HAP-1 (cell line): ENCODE measurements at regions not wholly inside any gene's neighbourhood (a gene's known extent, or its start where the extent isn't known, plus 50 kb on each side); places are given as distances from the start of the nearest gene placed in this dataset.

Source experiments
- DNase-seq, 2 experiments: peaks; one replicate each; pipeline ENCODE4 v3.0.0-alpha.2; 2016 to 2020; ENCODE audit warnings: low spot score in 2 of 2
- H3K27me3 ChIP-seq: fragments of 250-450 bp; sonication (Bioruptor Pico); 2 replicates; pipeline ENCODE4 v1.5.1; 2020; ENCODE audit warnings: low read depth, mild to moderate bottlenecking, moderate library complexity
- H3K36me3 ChIP-seq: fragments of 250-450 bp; sonication (Bioruptor Pico); replicated peaks from 2 replicates; pipeline ENCODE4 v1.5.1; 2020; ENCODE audit warnings: mild to moderate bottlenecking
- H3K4me1 ChIP-seq: fragments of 250-450 bp; sonication (Bioruptor Pico); 2 replicates; pipeline ENCODE4 v1.5.1; 2020; ENCODE audit warnings: mild to moderate bottlenecking
- H3K4me3 ChIP-seq: fragments of 250-450 bp; sonication (Bioruptor Pico); 2 replicates; pipeline ENCODE4 v1.5.1; 2020; ENCODE audit warnings: mild to moderate bottlenecking, moderate library complexity
- H3K9me3 ChIP-seq: fragments of 250-450 bp; sonication (Bioruptor Pico); 2 replicates; pipeline ENCODE4 v1.5.1; 2020; ENCODE audit warnings: mild to moderate bottlenecking, moderate library complexity
- in situ Hi-C: fragments of 300-500 bp; cut with MboI; formaldehyde crosslinking; loops from 3 replicates; pipeline ENCODE4 v1.14.3; 2020; ENCODE audit warnings: low sequenced_read_pairs, inconsistent platforms, mixed read lengths

- no peaks in the 10 kb centered on the region for H3K36me3 ChIP-seq
- DNase-seq = no peak
- no peaks in the 10 kb centered on the region for H3K27me3 ChIP-seq
- no peaks in the 10 kb centered on the region for H3K4me1 ChIP-seq
- H3K4me3 ChIP-seq = no peak overlapping the region
- H3K9me3 ChIP-seq = no peaks in the 10 kb centered on the region; the same call in 1 of the 2 replicates
- in situ Hi-C loops = no loop called here
Measured at GRCh38 chr5:27266184-27266583, 227.8 kb upstream of the CDH9 start.

DNA sequence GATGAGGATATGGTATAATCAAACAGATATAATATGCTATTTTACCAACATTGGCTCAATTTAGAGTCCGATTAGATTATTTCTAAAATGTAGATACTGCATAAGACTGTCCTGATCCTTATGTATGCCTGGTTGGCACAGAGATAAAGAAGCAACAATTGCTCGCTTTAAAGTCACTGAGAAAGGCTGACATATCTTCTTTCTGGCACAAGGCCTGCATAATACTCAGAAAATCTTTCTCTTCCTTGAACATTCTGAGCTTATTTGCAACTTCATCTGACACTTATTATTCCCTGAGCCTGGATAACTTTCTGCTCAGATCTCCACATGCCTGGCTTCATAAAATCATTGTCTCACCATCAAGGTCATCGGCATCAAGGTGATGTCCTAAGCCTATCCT, 219.3 kb upstream of the CDH9 start:
- Histone ChIP-seq H3K4me3 (no peak overlapping the region), H3K36me3 (no peaks in the 10 kb centered on the region), H3K9me3 (no peaks in the 10 kb centered on the region), H3K27me3 (no peaks in the 10 kb centered on the region), H3K4me1 (no peaks in the 10 kb centered on the region)
- no peak for DNase-seq
- in situ Hi-C loops = no loop called here

GRCh38 chr5:27252911-27253310, 214.5 kb upstream of the CDH9 start:
- in situ Hi-C loops = no loop called here
- DNase-seq = no peak
- Histone ChIP-seq H3K9me3 (no peaks in the 10 kb centered on the region), H3K4me3 (no peak overlapping the region), H3K4me1 (no peaks in the 10 kb centered on the region), H3K36me3 (no peaks in the 10 kb centered on the region), H3K27me3 (no peaks in the 10 kb centered on the region)

DNA sequence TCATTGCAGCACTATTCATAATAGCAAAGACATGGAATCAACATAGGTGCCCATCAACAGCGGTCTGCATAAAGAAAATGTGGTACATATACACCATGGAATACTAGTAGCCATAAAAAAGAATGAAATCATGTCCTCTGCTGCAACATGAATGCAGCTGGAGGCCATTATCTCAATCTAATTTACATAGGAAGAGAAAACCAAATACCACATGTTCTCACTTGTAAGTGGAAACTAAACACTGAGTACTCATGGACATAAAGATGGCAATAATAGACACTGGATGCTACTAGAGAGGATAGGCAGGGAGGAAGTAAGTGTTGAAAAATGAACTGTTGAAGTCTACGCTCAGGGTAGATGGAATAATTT, 203.9 kb upstream of the CDH9 start:
- no peaks in the 10 kb centered on the region for H3K36me3 ChIP-seq
- H3K27me3 ChIP-seq = no peaks in the 10 kb centered on the region
- H3K4me1 ChIP-seq = peaks cover 14% of the 10 kb centered on the region
- in situ Hi-C loops = no loop called here
- H3K9me3 ChIP-seq = no peaks in the 10 kb centered on the region
- peak in 1 of 2 experiments; percentile 43 for DNase-seq
- no peak overlapping the region for H3K4me3 ChIP-seq

DNA sequence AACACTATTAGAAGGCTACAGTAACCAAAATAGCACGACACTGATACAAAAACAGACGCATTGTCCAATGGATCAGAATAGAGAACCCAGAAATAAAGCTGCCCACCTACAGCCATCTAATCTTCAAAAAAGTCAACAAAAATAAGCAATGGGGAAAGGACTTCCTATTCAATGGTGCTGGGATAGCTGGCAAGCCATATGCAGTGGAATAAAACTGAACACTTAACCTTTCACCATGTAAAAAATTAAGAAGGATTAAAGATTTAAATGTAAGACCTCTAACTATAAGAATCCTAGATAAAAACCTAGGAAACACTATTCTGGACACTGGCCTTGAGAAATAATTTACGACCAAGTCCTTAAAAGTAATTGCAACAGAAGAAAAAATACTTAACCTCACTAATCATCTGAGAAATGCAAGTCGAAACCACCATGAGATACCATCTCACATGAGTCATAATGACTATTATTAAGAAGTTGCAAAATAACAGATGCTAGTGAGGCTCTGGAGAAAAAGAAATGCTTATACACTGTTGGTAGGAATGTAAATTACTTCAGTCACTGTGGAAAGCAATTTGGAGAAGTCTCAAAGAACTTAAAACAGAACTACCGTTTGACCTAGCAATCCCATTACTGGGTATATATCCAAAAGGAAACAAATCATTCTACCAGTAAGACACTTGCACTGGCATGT, 203.3 kb upstream of the CDH9 start:
- no peaks in the 10 kb centered on the region for H3K27me3 ChIP-seq
- peak; percentile 21 to 91 for DNase-seq

DNA sequence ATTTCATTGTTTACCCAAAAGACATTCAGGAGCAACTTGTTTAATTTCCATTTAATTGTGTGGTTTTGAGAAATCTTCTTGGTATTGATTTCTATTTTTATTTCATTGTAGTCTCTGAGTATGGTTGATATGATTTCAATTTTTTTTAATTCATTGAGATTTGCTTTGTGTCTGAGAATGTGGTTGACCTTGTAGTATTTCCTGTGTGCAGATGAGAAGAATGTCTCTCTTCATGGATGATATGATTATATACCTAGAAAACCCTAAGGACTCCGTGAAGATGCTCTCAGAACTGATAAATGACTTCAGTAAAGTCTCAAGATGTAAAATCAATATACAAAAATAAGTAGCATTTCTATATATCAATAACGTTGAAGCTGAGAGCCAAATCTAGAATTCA, 202.4 kb upstream of the CDH9 start:
- in situ Hi-C loops = no loop called here
- Histone ChIP-seq H3K27me3 (no peaks in the 10 kb centered on the region), H3K9me3 (no peaks in the 10 kb centered on the region), H3K4me3 (no peak overlapping the region), H3K36me3 (no peaks in the 10 kb centered on the region), H3K4me1 (peaks cover 14% of the 10 kb centered on the region)
- no peak for DNase-seq

More for the DNA sequence above, 203.3 kb upstream of the CDH9 start:
- Histone ChIP-seq H3K4me3 (no peak overlapping the region), H3K4me1 (peaks cover 14% of the 10 kb centered on the region), H3K36me3 (no peaks in the 10 kb centered on the region), H3K9me3 (no peaks in the 10 kb centered on the region)
- in situ Hi-C loops = no loop called here

DNA sequence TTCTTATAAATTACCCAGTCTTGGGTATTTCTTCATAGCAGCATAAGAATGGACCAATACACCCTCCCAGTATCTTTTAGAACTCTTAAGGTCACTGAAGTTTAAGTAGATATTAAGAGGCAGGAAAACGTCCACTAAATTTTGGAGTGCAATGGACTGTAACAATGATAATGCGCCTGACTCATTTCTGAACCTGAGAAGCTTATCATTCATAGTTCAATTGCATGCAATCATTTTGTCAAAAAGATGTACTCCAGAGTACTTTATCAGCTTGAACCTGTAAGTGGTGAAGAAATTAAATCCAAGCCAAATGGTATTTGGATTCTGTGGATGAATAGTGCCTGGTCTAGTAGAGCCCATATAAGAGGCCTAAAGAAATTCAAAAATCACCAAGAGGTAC, 196.5 kb upstream of the CDH9 start:
- no peaks in the 10 kb centered on the region for H3K27me3 ChIP-seq
- in situ Hi-C loops = no loop called here
- H3K4me1 ChIP-seq = no peaks in the 10 kb centered on the region
- H3K9me3 ChIP-seq = no peaks in the 10 kb centered on the region
- no peaks in the 10 kb centered on the region for H3K36me3 ChIP-seq
- no peak overlapping the region for H3K4me3 ChIP-seq
- no peak for DNase-seq

- Histone ChIP-seq H3K9me3 (no peaks in the 10 kb centered on the region), H3K27me3 (no peaks in the 10 kb centered on the region), H3K36me3 (no peaks in the 10 kb centered on the region), H3K4me3 (no peak overlapping the region), H3K4me1 (peaks cover 9% of the 10 kb centered on the region)
- in situ Hi-C loops = no loop called here
- no peak for DNase-seq
Measured at GRCh38 chr5:27221410-27221809, 183.0 kb upstream of the CDH9 start.

DNA sequence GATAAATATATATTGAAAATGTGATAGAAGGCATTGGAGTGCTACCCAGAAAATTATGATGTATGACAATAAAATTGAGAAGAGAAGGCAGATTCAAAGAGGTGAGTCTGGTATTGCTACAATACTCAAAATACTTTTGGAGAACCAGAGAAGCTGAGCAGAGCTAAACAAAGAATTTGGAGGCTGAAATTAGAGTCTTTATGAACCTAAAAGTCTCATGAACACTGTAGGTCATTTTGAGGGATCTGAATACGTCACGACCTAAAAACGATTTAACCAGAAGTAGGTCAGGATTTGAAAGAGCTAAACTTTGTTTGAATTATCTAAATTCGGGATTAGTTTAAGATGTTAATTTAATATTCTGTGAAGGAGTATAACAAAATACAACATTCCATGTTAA, 182.4 kb upstream of the CDH9 start:
- Histone ChIP-seq H3K36me3 (no peaks in the 10 kb centered on the region), H3K9me3 (no peaks in the 10 kb centered on the region), H3K27me3 (no peaks in the 10 kb centered on the region), H3K4me3 (no peak overlapping the region), H3K4me1 (peaks cover 15% of the 10 kb centered on the region)
- no peak for DNase-seq
- in situ Hi-C loops = no loop called here

- H3K4me3 ChIP-seq = no peak overlapping the region
- no peaks in the 10 kb centered on the region for H3K9me3 ChIP-seq
- peaks cover 15% of the 10 kb centered on the region for H3K4me1 ChIP-seq
- in situ Hi-C loops = no loop called here
- no peak for DNase-seq
- no peaks in the 10 kb centered on the region for H3K36me3 ChIP-seq
- H3K27me3 ChIP-seq = no peaks in the 10 kb centered on the region
Measured at GRCh38 chr5:27217977-27218376, 179.6 kb upstream of the CDH9 start.

- in situ Hi-C loops = no loop called here
- Histone ChIP-seq H3K4me1 (peaks cover 15% of the 10 kb centered on the region), H3K36me3 (no peaks in the 10 kb centered on the region), H3K4me3 (no peak overlapping the region), H3K27me3 (no peaks in the 10 kb centered on the region), H3K9me3 (no peaks in the 10 kb centered on the region)
- DNase-seq = peak in 1 of 2 experiments; percentile 10
Measured at GRCh38 chr5:27217155-27217956, 179.0 kb upstream of the CDH9 start.

GRCh38 chr5:27216367-27216950, 178.1 kb upstream of the CDH9 start:
- no peak overlapping the region for H3K4me3 ChIP-seq
- peak in 1 of 2 experiments; percentile 29 for DNase-seq
- peaks cover 15% of the 10 kb centered on the region for H3K4me1 ChIP-seq
- H3K27me3 ChIP-seq = no peaks in the 10 kb centered on the region
- H3K9me3 ChIP-seq = no peaks in the 10 kb centered on the region
- in situ Hi-C loops = no loop called here
- no peaks in the 10 kb centered on the region for H3K36me3 ChIP-seq

DNA sequence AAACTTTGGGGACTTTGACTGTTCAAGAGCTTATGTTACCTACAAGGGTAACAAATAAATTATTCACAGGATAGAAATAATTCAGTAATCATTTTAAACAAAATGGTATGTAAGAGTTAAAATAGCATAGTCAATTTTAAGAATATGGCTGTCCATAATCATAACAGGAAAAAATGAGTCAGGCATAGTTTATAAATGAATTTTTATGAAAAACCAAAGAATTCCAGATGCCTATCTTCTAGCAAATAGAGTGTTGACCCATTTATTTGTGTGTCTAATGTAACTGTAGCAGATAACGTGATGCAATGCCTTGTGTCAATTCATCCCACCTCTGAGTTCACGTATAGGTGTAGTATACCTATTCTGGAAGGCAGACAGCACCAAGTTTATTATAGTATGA, 169.7 kb upstream of the CDH9 start:
- H3K4me1 ChIP-seq = no peaks in the 10 kb centered on the region
- peaks cover 6% of the 10 kb centered on the region; the same call in 1 of the 2 replicates for H3K9me3 ChIP-seq
- no peaks in the 10 kb centered on the region for H3K27me3 ChIP-seq
- no peak overlapping the region for H3K4me3 ChIP-seq
- in situ Hi-C loops = no loop called here
- H3K36me3 ChIP-seq = no peaks in the 10 kb centered on the region
- no peak for DNase-seq

GRCh38 chr5:27191786-27192510, 153.6 kb upstream of the CDH9 start:
- Histone ChIP-seq H3K36me3 (no peaks in the 10 kb centered on the region), H3K27me3 (no peaks in the 10 kb centered on the region), H3K9me3 (no peaks in the 10 kb centered on the region), H3K4me3 (no peak overlapping the region), H3K4me1 (peaks cover 4% of the 10 kb centered on the region)
- in situ Hi-C loops = no loop called here
- peak; percentile 24 to 77 for DNase-seq
